Pancreas (tissue), 10 donors: ENCODE measurements at regions not wholly inside any gene's neighbourhood (a gene's known extent, or its start where the extent isn't known, plus 50 kb on each side); places are given as distances from the start of the nearest gene placed in this dataset.

Experiments
- ATAC-seq, 4 donors: fragments of 200-7000 bp; cut with Tn5 transposase; one replicate each; pipeline versions ENCODE4 v1.8.0 to v1.9.1; 2020; ENCODE audit warnings: mild to moderate bottlenecking in 4 of 4, moderate library complexity in 4 of 4
- DNase-seq, 6 donors: peaks; one replicate each; pipeline ENCODE4 v3.0.0-alpha.2; 2020
- FAIRE-seq: peaks from 2 replicates; lab custom pipeline; 2012; peaks lifted over from hg19 to GRCh38; lab: Jason Lieb, UNC
- H3K27ac ChIP-seq, 4 donors: fragments of 200-600 bp; sonication (generic); 1 replicate in 3 of 4; 2 replicates in 1 of 4; pipeline versions ENCODE4 v1.5.0 to v1.8.0; 2020
- H3K27me3 ChIP-seq, 4 donors: fragments of 200-600 bp; one replicate each; pipeline ENCODE4 v1.8.0; 2021
- H3K36me3 ChIP-seq, 3 donors: fragments of 200-600 bp; sonication (generic) in 1 of 3; one replicate each; pipeline versions ENCODE4 v1.5.0 to v1.8.0; 2020 to 2021
- H3K4me1 ChIP-seq, 3 donors: fragments of 200-600 bp; one replicate each; pipeline ENCODE4 v1.8.0; 2021
- H3K4me3 ChIP-seq, 4 donors: fragments of 200-600 bp; sonication (generic) in 2 of 4; one replicate each; pipeline versions ENCODE4 v1.5.0 to v1.8.0; 2020 to 2021
- H3K9me3 ChIP-seq, 4 donors: fragments of 200-600 bp; one replicate each; pipeline ENCODE4 v1.8.0; 2021
- CTCF ChIP-seq, 4 donors: fragments of 200-600 bp; sonication (generic) in 3 of 4; IDR thresholded peaks; one replicate each; pipeline versions ENCODE4 v1.5.0 to v1.8.0; 2021; ENCODE audit warnings: antibody characterized with exemption in 4 of 4
- WGBS, 2 donors: extraction: QIAGEN DNeasy Blood & Tissue Kit; methylation state at CpG; one replicate each; pipeline ENCODE4 v1.1.7; 2013; 5-methylcytosine and 5-hydroxymethylcytosine counted together
- intact Hi-C, 3 donors: fragments of 100-400 bp; cut with DNase I; formaldehyde crosslinking; loops; one replicate each; pipeline versions ENCODE4 v1.11.1 to v1.14.2; 2022
- donor health status: healthy with polysubstance abuse.
- donor health status: DM: no; HTN: no; CAD: no; lungs with moderate emphysema.
- donor health status: DM: no; HTN: no; CAD: no.
- donor health status: control.
- donor health status: control.
- donor health status: Bipolar disorder and iron deficiency.
- donor health status: DM: yes; HTN: yes; CAD: no.
- donor health status: DM: no; HTN: no; CAD: no.
- donor health status: DM: no; HTN: no; CAD: no.
- donor health status: DM: yes; HTN: yes; CAD: no.

- Histone ChIP-seq H3K4me3 (no peak overlapping the region), H3K36me3 (no peaks in the 10 kb centered on the region), H3K27ac (no peak overlapping the region), H3K27me3 (no peaks in the 10 kb centered on the region), H3K9me3 (no peaks in the 10 kb centered on the region), H3K4me1 (no peaks in the 10 kb centered on the region)
- intact Hi-C loops = no loop called here
- WGBS, 2 donors = 54 to 64% methylated on average over 2 of the region's 2 CpGs
- no peak for DNase-seq
- ATAC-seq = no peak
- no peak for FAIRE-seq
- TF ChIP-seq CTCF (IDR thresholded peaks at IDR 0.05) = no peak
These were observed 97.2 kb downstream of the HDGFL1 start for GRCh38 chr6:22666586-22666985.

GRCh38 chr6:22667855-22668254 lies 98.5 kb downstream of the HDGFL1 start:
- WGBS, 2 donors = 64 to 82% methylated on average over 1 of the region's 1 CpG
- no peak overlapping the region for H3K27ac ChIP-seq
- no peaks in the 10 kb centered on the region for H3K27me3 ChIP-seq
- H3K36me3 ChIP-seq = no peaks in the 10 kb centered on the region
- ATAC-seq = no peak
- FAIRE-seq = no peak
- no peaks in the 10 kb centered on the region for H3K9me3 ChIP-seq
- H3K4me1 ChIP-seq = no peaks in the 10 kb centered on the region
- TF ChIP-seq CTCF (IDR thresholded peaks at IDR 0.05) = no peak
- no peak for DNase-seq
- no peak overlapping the region for H3K4me3 ChIP-seq
- intact Hi-C loops = no loop called here

- no peak for TF ChIP-seq CTCF (IDR thresholded peaks at IDR 0.05)
- intact Hi-C loops = no loop called here
- DNase-seq (no peak), FAIRE-seq (no peak), ATAC-seq (no peak)
- Histone ChIP-seq H3K4me3 (no peak overlapping the region), H3K36me3 (no peaks in the 10 kb centered on the region), H3K4me1 (no peaks in the 10 kb centered on the region), H3K9me3 (no peaks in the 10 kb centered on the region), H3K27ac (no peak overlapping the region), H3K27me3 (no peaks in the 10 kb centered on the region)
- 36 to 43% methylated on average over 3 of the region's 3 CpGs for WGBS, 2 donors
These were observed 98.9 kb downstream of the HDGFL1 start for GRCh38 chr6:22668307-22668706.

GRCh38 chr6:22668717-22669116 lies 99.4 kb downstream of the HDGFL1 start:
- no peak for ATAC-seq
- no peak for TF ChIP-seq CTCF (IDR thresholded peaks at IDR 0.05)
- no peak for DNase-seq
- 84 to 85% methylated on average over 3 of the region's 3 CpGs for WGBS, 2 donors
- H3K4me1 ChIP-seq = no peaks in the 10 kb centered on the region
- no peak for FAIRE-seq
- H3K36me3 ChIP-seq = no peaks in the 10 kb centered on the region
- H3K27ac ChIP-seq = no peak overlapping the region
- no peaks in the 10 kb centered on the region for H3K9me3 ChIP-seq
- intact Hi-C loops = no loop called here
- H3K27me3 ChIP-seq = no peaks in the 10 kb centered on the region
- H3K4me3 ChIP-seq = no peak overlapping the region

- 70 to 72% methylated on average over 4 of the region's 4 CpGs for WGBS, 2 donors
- no peaks in the 10 kb centered on the region for H3K4me1 ChIP-seq
- TF ChIP-seq CTCF (IDR thresholded peaks at IDR 0.05) = no peak
- no peak for FAIRE-seq
- H3K27me3 ChIP-seq = no peaks in the 10 kb centered on the region
- H3K36me3 ChIP-seq = no peaks in the 10 kb centered on the region
- no peak overlapping the region for H3K27ac ChIP-seq
- no peak overlapping the region for H3K4me3 ChIP-seq
- intact Hi-C loops = no loop called here
- no peak for DNase-seq
- no peak for ATAC-seq
- H3K9me3 ChIP-seq = no peaks in the 10 kb centered on the region
These were observed 101.2 kb downstream of the HDGFL1 start for GRCh38 chr6:22670605-22671004.
